Left ventricle myocardium inferior (tissue), 1 donor: ENCODE measurements at regions not wholly inside any gene's neighbourhood (a gene's known extent, or its start where the extent isn't known, plus 50 kb on each side); places are given as distances from the start of the nearest gene placed in this dataset.

Experiments used
- DNase-seq: peaks from one replicate; pipeline ENCODE4 v3.0.0-alpha.2; 2020
- H3K27ac ChIP-seq: fragments of 200-600 bp; replicated peaks from 2 replicates; pipeline ENCODE4 v1.8.0; 2021
- H3K27me3 ChIP-seq: fragments of 200-600 bp; 2 replicates; pipeline ENCODE4 v1.8.0; 2021; ENCODE audit warnings: low read depth
- H3K36me3 ChIP-seq: fragments of 200-600 bp; 2 replicates; pipeline ENCODE4 v1.8.0; 2021
- H3K4me1 ChIP-seq: fragments of 200-600 bp; 2 replicates; pipeline ENCODE4 v1.8.0; 2021
- H3K4me3 ChIP-seq: fragments of 200-600 bp; 2 replicates; pipeline ENCODE4 v1.8.0; 2021; ENCODE audit warnings: mild to moderate bottlenecking, moderate library complexity
- H3K9me3 ChIP-seq: fragments of 200-600 bp; replicated peaks from 2 replicates; pipeline ENCODE4 v1.8.0; 2021
- intact Hi-C: fragments of 100-400 bp; cut with micrococcal nuclease; formaldehyde crosslinking; loops from one replicate; pipeline ENCODE4 v1.11.0; 2022
- TF ChIP-seq, protein P1 (sequence below): fragments of 200-600 bp; IDR thresholded peaks from 2 replicates; pipeline ENCODE4 v1.8.0; 2021; ENCODE audit warnings: antibody characterized with exemption, mild to moderate bottlenecking, borderline replicate concordance
- donor health status: DM: no; HTN: yes; CAD: no; lungs with severe emphysema.

DNA sequence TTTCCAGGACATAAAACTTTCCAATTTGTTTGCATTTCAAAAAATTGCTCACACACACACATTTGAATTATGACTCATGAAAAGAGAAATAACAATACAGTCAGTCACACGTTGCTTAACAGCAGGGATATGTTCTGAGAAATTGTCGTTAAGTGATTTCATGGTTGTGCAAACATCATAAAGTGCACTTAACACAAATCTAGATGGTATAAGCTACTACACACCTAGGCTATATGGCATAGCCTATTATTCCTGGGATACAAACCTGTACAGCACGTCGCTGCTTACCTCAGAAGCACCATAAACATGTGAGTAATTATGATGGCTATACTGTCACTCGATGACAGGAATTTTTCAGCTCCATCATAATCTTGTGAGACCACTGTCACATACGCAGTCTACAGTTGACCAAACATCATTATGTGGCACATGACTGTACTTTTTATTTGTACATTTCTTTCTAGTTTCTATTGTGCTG, 378.2 kb downstream of the ACTL7B start:
- Histone ChIP-seq H3K9me3 (no peaks in the 10 kb centered on the region), H3K4me1 (peaks cover 17% of the 10 kb centered on the region), H3K27ac (no peak overlapping the region), H3K36me3 (no peaks in the 10 kb centered on the region), H3K4me3 (no peak overlapping the region), H3K27me3 (no peaks in the 10 kb centered on the region)
- TF ChIP-seq, protein P1, sequence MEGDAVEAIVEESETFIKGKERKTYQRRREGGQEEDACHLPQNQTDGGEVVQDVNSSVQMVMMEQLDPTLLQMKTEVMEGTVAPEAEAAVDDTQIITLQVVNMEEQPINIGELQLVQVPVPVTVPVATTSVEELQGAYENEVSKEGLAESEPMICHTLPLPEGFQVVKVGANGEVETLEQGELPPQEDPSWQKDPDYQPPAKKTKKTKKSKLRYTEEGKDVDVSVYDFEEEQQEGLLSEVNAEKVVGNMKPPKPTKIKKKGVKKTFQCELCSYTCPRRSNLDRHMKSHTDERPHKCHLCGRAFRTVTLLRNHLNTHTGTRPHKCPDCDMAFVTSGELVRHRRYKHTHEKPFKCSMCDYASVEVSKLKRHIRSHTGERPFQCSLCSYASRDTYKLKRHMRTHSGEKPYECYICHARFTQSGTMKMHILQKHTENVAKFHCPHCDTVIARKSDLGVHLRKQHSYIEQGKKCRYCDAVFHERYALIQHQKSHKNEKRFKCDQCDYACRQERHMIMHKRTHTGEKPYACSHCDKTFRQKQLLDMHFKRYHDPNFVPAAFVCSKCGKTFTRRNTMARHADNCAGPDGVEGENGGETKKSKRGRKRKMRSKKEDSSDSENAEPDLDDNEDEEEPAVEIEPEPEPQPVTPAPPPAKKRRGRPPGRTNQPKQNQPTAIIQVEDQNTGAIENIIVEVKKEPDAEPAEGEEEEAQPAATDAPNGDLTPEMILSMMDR: no peak
- DNase-seq: no peak
- intact Hi-C loops: no loop called here

DNA sequence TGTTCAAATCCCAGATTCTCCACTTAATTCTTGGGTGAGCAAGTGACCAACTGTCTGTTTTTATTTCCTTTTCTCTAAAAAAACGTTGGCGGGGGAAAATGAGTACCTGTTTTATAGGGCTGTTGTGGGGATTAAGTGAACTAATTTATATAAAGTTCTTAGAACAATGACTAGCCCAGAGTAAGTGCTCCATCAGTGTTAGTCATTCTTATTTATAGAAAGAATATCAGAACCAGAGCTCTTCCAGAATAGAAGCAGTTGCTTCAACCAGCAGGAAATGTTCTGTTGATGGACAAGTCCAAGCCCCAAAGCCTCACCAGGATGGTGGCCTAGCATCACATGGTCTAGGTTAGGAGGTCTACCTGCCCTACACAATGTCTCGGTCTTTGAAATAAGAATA, 379.2 kb downstream of the ACTL7B start:
- Histone ChIP-seq H3K4me3 (no peak overlapping the region), H3K4me1 (peaks cover 17% of the 10 kb centered on the region), H3K27ac (no peak overlapping the region), H3K27me3 (no peaks in the 10 kb centered on the region), H3K36me3 (no peaks in the 10 kb centered on the region), H3K9me3 (no peaks in the 10 kb centered on the region)
- no peak for DNase-seq
- TF ChIP-seq, protein P1: no peak
- intact Hi-C loops: no loop called here

DNA sequence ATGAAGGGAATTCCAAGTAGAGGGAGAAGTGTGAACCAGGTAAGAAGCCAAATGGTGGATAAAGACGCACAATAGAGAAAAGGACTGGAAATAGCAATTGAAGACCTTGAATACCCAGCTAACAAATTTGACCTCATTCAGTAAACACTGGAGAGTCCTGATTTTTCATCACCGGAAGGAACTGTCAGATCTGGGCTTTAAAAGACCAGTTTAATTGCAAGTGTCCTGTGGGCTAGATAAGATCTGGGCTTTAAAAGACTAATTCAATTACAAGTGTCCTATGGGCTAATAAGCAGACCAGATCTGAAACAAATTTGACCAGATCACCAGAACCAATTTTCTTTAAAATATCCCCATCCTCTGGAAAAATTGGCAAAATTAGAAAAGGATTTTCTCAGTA, 380.0 kb downstream of the ACTL7B start:
- H3K4me1 ChIP-seq: peaks cover 17% of the 10 kb centered on the region
- H3K27me3 ChIP-seq: no peaks in the 10 kb centered on the region
- DNase-seq: no peak
- H3K36me3 ChIP-seq: no peaks in the 10 kb centered on the region
- TF ChIP-seq, protein P1: no peak
- no peaks in the 10 kb centered on the region for H3K9me3 ChIP-seq
- intact Hi-C loops: no loop called here
- no peak overlapping the region for H3K27ac ChIP-seq
- H3K4me3 ChIP-seq: no peak overlapping the region

DNA sequence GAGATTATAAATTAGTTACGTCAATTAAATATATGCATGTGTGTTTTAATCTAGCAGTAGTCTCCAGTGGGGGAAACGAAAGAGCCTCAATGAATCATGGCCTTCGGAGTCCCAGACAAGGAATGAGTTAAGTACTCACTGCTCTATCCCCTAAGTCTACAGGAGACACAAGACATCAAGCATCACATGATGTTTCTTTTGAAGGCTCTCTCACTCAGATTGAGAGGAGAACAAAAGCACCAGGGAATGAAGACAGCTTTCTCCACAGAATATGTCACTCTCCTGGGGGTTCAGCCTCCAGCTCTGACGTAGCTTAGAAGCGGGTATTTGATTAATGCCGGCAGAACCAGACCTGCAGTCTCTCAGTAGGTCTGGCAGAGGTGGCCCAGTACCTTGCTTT, 381.4 kb downstream of the ACTL7B start:
- intact Hi-C loops: no loop called here
- Histone ChIP-seq H3K4me1 (peaks cover 17% of the 10 kb centered on the region), H3K27ac (no peak overlapping the region), H3K27me3 (no peaks in the 10 kb centered on the region), H3K4me3 (no peak overlapping the region), H3K9me3 (no peaks in the 10 kb centered on the region), H3K36me3 (no peaks in the 10 kb centered on the region)
- TF ChIP-seq, protein P1: no peak
- no peak for DNase-seq

DNA sequence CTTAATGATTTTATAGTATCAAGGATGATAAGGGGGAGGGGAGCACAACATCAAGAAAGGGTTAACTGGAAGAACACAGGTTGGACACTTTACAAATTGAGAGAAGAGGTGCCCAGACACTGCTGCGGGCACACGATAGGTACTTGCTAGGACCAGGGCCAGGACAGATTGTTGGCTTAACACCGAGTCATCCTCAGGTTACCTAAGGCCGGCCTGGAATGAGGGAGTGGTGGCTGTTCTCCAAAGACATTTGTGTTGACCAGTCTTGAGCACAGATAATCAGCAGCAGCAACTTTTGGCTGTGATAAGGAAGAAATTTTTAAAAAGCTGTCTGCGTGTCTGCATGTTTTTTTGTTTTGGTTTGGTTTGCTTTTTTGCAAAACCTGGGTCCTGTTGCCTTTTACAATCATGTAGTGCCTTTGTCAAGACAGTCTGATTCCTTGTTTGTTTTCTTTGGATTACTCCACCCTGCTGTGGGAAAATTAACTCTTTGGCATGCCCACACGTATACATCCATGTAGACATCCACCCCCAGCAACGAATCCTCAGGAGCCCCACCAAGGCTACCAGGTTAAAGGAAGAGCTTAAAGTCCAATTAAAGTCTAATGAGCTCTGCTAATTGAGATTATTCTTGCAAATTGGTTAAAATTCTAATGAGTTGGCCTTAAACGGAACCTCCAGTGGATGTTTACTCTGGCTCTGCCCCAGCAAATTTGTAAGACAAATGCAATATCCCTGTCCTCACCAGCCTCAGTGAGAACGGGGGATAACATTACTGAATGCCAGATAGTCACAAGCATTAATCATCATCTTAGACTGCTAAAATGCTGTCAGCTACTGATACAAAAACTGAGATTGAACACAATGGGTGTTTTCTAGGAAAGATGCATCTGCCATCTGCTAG, 382.3 kb downstream of the ACTL7B start:
- intact Hi-C loops: no loop called here
- TF ChIP-seq, protein P1: no peak
- no peak overlapping the region for H3K4me3 ChIP-seq
- no peaks in the 10 kb centered on the region for H3K9me3 ChIP-seq
- no peak overlapping the region for H3K27ac ChIP-seq
- H3K4me1 ChIP-seq: peaks cover 17% of the 10 kb centered on the region
- no peaks in the 10 kb centered on the region for H3K27me3 ChIP-seq
- H3K36me3 ChIP-seq: no peaks in the 10 kb centered on the region
- DNase-seq: no peak
